Endothelial cell of umbilical vein (primary cell): ENCODE measurements at regions not wholly inside any gene's neighbourhood (a gene's known extent, or its start where the extent isn't known, plus 50 kb on each side); places are given as distances from the start of the nearest gene placed in this dataset.

ENCODE experiments used
- BruUV-seq: library from RNA; stranded (reverse); fragments of 400-500 nt; replicated peaks from 2 replicates; lab custom pipeline; 2021; lab: Mats Ljungman, UMichigan
- CTCF ChIA-PET: fragments of 300-600, 350-600 bp; sonication (Branson Sonifier 250); formaldehyde crosslinking; loops from one replicate; lab custom pipeline; 2021; ENCODE audit warnings: antibody characterized with exemption, inconsistent platforms; lab: Charles Lee
- POLR2A ChIA-PET: fragments of 300-600, 350-600 bp; sonication (Branson Sonifier 250); formaldehyde crosslinking; loops from one replicate; lab custom pipeline; 2021; ENCODE audit warnings: antibody characterized with exemption, inconsistent platforms; lab: Charles Lee
- DNase-seq: peaks from one replicate; pipeline ENCODE4 v3.0.0-alpha.2; 2011; ENCODE audit warnings: low read depth, low spot score
- FAIRE-seq: peaks from 2 replicates; lab custom pipeline; 2011; peaks lifted over from hg19 to GRCh38; lab: Jason Lieb, UNC
- H2AFZ ChIP-seq: 2 replicates; pipeline ENCODE4 v1.6.0; 2012; ENCODE audit warnings: low read depth, low read length, control low read depth, inconsistent platforms
- H3K27ac ChIP-seq: 2 replicates; pipeline ENCODE4 v1.5.1; 2011; ENCODE audit warnings: low read depth, mild to moderate bottlenecking, control low read depth, low read length, moderate library complexity; ENCODE audit not compliant: insufficient read depth
- H3K27me3 ChIP-seq, 2 experiments: 2 replicates each; pipeline versions ENCODE4 v1.6.0 to v1.6.1; 2011; ENCODE audit warnings: low read length in 2 of 2, mixed read lengths in 1 of 2; ENCODE audit not compliant: control insufficient read depth in 2 of 2, insufficient read depth in 2 of 2
- H3K36me3 ChIP-seq, 2 experiments: 2 replicates in 1 of 2; 3 replicates in 1 of 2; pipeline ENCODE4 v1.5.1; 2011; ENCODE audit warnings: low read length in 2 of 2, mild to moderate bottlenecking in 1 of 2, moderate library complexity in 1 of 2; ENCODE audit not compliant: control insufficient read depth in 2 of 2, insufficient read depth in 2 of 2; ENCODE audit errors: extremely low read depth in 1 of 2
- H3K4me1 ChIP-seq: 3 replicates; pipeline ENCODE4 v1.5.1; 2011; ENCODE audit warnings: mild to moderate bottlenecking, low read length; ENCODE audit not compliant: control insufficient read depth, insufficient read depth; ENCODE audit errors: extremely low read depth
- H3K4me2 ChIP-seq: 2 replicates; pipeline ENCODE4 v1.6.1; 2011; ENCODE audit warnings: low read length, control low read depth, mixed read lengths; ENCODE audit not compliant: insufficient read depth
- H3K4me3 ChIP-seq, 3 experiments: fragments of 200-600 bp in 1 of 3; sonication (generic), shearing (Covaris generic) in 1 of 3; replicated peaks in 1 of 3; 2 replicates each; pipeline ENCODE4 v1.5.1; 2011 to 2016; ENCODE audit warnings: control low read depth in 3 of 3, low read length in 3 of 3, mild to moderate bottlenecking in 2 of 3, inconsistent platforms in 1 of 3, low read depth in 1 of 3, moderate library complexity in 1 of 3; ENCODE audit not compliant: insufficient read depth in 1 of 3
- H3K79me2 ChIP-seq: 2 replicates; pipeline ENCODE4 v1.6.0; 2012; ENCODE audit warnings: low read length, inconsistent platforms; ENCODE audit not compliant: control insufficient read depth, insufficient read depth
- H3K9ac ChIP-seq: replicated peaks from 2 replicates; pipeline ENCODE3; 2011; ENCODE audit warnings: low read length, control low read depth; ENCODE audit not compliant: insufficient read depth; ENCODE audit errors: extremely low read depth
- H3K9me1 ChIP-seq: replicated peaks from 3 replicates; pipeline ENCODE4 v1.6.0; 2011; ENCODE audit warnings: mild to moderate bottlenecking, low read length; ENCODE audit not compliant: control insufficient read depth, insufficient read depth; ENCODE audit errors: extremely low read depth
- H3K9me3 ChIP-seq: replicated peaks from 2 replicates; pipeline ENCODE4 v1.5.1; 2012; ENCODE audit warnings: low read length, inconsistent platforms; ENCODE audit not compliant: control insufficient read depth, insufficient read depth
- H4K20me1 ChIP-seq: replicated peaks from 2 replicates; pipeline ENCODE3; 2011; ENCODE audit warnings: mild to moderate bottlenecking, low read length; ENCODE audit not compliant: control insufficient read depth, insufficient read depth; ENCODE audit errors: extremely low read depth
- CTCF ChIP-seq, 2 donors: IDR thresholded peaks; 1 replicate in 1 of 2; 2 replicates in 1 of 2; pipeline ENCODE4 v1.5.1; 2011; ENCODE audit warnings: low read length in 2 of 2, mild to moderate bottlenecking in 2 of 2, moderate library complexity in 2 of 2, control low read depth in 1 of 2, inconsistent platforms in 1 of 2, low read depth in 1 of 2; ENCODE audit not compliant: insufficient read depth in 1 of 2; ENCODE audit errors: extremely low read depth in 1 of 2
- EZH2 ChIP-seq: IDR thresholded peaks from 2 replicates; pipeline ENCODE4 v1.6.1; 2012; ENCODE audit warnings: borderline replicate concordance, low read depth, mild to moderate bottlenecking, moderate library complexity, low read length, inconsistent platforms; ENCODE audit not compliant: severe bottlenecking
- FOS ChIP-seq: IDR thresholded peaks from 2 replicates; pipeline ENCODE4 v1.6.1; 2011; ENCODE audit warnings: mild to moderate bottlenecking, low read length, moderate library complexity, borderline replicate concordance; ENCODE audit not compliant: insufficient read depth
- GATA2 ChIP-seq: IDR thresholded peaks from 2 replicates; pipeline ENCODE4 v1.7.0; 2011; ENCODE audit warnings: low read depth, mild to moderate bottlenecking, moderate library complexity, mixed read lengths, low read length; ENCODE audit not compliant: insufficient read length, insufficient read depth
- JUN ChIP-seq: IDR thresholded peaks from 2 replicates; pipeline ENCODE4 v1.6.1; 2011; ENCODE audit warnings: borderline replicate concordance, low read depth; ENCODE audit not compliant: insufficient read length, insufficient read depth
- MAX ChIP-seq: IDR thresholded peaks from 2 replicates; pipeline ENCODE4 v1.6.1; 2011; ENCODE audit not compliant: insufficient read depth, insufficient read length
- MYC ChIP-seq: IDR thresholded peaks from one replicate; pipeline ENCODE4 v1.6.1; 2011; ENCODE audit warnings: mild to moderate bottlenecking, low read depth, low read length
- POLR2A ChIP-seq: IDR thresholded peaks from 2 replicates; pipeline ENCODE4 v1.6.1; 2012; ENCODE audit warnings: low read depth, mild to moderate bottlenecking, control low read depth, low read length
- POLR2AphosphoS5 ChIP-seq: IDR thresholded peaks from 2 replicates; pipeline ENCODE4 v1.6.1; 2012; ENCODE audit warnings: low read depth, mild to moderate bottlenecking, control low read depth, low read length, moderate library complexity; ENCODE audit not compliant: insufficient read depth
- dilution Hi-C: fragments of 300-500 bp; cut with MboI; formaldehyde crosslinking; loops from one replicate; pipeline ENCODE4 v1.15.0; 2019; ENCODE audit warnings: low sequenced_read_pairs; ENCODE audit not compliant: extremely low pct_ligation_motif_present
- intact Hi-C: fragments of 100-400 bp; cut with micrococcal nuclease; formaldehyde crosslinking; loops from one replicate; pipeline ENCODE4 v1.10.0; 2022

- Histone ChIP-seq H3K27ac (no peak overlapping the region), H2AFZ (no peak overlapping the region), H3K4me2 (no peak overlapping the region), H3K9ac (no peak overlapping the region), H3K27me3 (no peaks in the 10 kb centered on the region), H3K36me3 (no peaks in the 10 kb centered on the region), H3K4me3 (no peak overlapping the region), H3K4me1 (peaks cover 9% of the 10 kb centered on the region), H3K9me1 (no peaks in the 10 kb centered on the region), H4K20me1 (no peaks in the 10 kb centered on the region), H3K9me3 (no peaks in the 10 kb centered on the region), H3K79me2 (no peaks in the 10 kb centered on the region)
- no TSS peak for BruUV-seq
- CTCF ChIA-PET: interaction anchor here (1.0 kb wide), 1 partner anchor 9 kb away, joined by 3 read pairs; no protein-coding TSS in a partner anchor
- intact Hi-C loops (no loop called here), dilution Hi-C loops (no loop called here)
- POLR2A ChIA-PET: no interaction called here
- no peak for FAIRE-seq
- no peak for DNase-seq
- TF ChIP-seq EZH2: no peak
- no peak for TF ChIP-seq FOS
- no peak for TF ChIP-seq MYC
- TF ChIP-seq JUN: no peak
- TF ChIP-seq POLR2AphosphoS5: no peak
- no peak for TF ChIP-seq CTCF (IDR thresholded peaks at IDR 0.05; ENCODE audit: extremely low read depth in 1 of 2, insufficient read depth in 1 of 2, low read depth in 1 of 2, low read length in 2 of 2)
- no peak for TF ChIP-seq POLR2A
- no peak for TF ChIP-seq MAX
- no peak for TF ChIP-seq GATA2
Observed at GRCh38 chr22:27502327-27502726, 299.2 kb downstream of the MN1 start.
